ENCODE measurements at regions not wholly inside any gene's neighbourhood (a gene's known extent, or its start where the extent isn't known, plus 50 kb on each side); places are given as distances from the start of the nearest gene placed in this dataset.

DNA sequence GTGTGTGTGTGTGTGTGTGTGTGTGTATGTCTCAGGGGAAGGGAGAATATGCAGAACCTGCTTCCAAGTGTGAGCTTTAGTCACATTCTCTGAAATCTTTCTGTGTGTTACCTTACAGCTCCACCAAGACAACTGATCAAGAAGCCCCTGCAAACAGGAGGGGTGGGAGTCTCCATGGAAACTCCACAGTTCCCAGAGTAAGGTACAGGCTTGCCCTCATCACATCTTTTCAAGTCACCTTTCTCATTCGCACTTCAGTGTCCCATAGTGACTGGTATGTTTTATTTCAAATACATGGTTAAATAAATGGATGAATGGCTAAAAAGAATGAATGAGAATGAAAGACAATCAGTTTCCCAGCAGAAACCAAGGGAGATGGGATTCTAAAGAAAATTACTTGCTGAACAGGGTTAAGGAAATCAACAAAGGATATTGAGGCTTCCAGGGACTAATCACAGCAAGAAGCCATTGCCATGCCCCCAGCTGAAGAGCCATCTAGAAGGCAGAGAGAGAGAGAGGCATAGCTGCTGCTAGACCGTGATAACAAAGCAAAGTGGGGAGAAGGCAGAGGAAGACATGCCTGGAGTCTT lies 987.2 kb upstream of the CELF4 start:
- no peak overlapping the region for H3K4me3 ChIP-seq (ENCODE audit: extremely low read depth in 1 of 4, insufficient read depth in 2 of 4, low read depth in 3 of 4, low read length in 4 of 4)
- H3K4ac ChIP-seq (replicated peaks; ENCODE audit: insufficient read length, low read depth, low read length) = no peak overlapping the region
- H3K36me3 ChIP-seq (ENCODE audit: control insufficient read depth in 2 of 4, insufficient read depth in 4 of 4, low read length in 3 of 4) = no peaks in the 10 kb centered on the region
- no peaks in the 10 kb centered on the region for H3K79me1 ChIP-seq (ENCODE audit: low read depth, low read length)
- no peaks in the 10 kb centered on the region for H3K23me2 ChIP-seq (ENCODE audit: low read depth, low read length)
- H2AK5ac ChIP-seq (ENCODE audit: low read depth, low read length) = no peak overlapping the region
- H2BK12ac ChIP-seq (ENCODE audit: low read depth, low read length) = no peak overlapping the region
- no peak overlapping the region for H3K9ac ChIP-seq (replicated peaks in 1 of 4; ENCODE audit: extremely low read depth in 1 of 4, low read depth in 3 of 4, low read length in 3 of 4)
- peak; percentile 66 for FAIRE-seq
- H3K4me2 ChIP-seq (ENCODE audit: insufficient read depth in 1 of 2, low read depth in 2 of 2, low read length in 2 of 2) = peak overlapping the region; percentile 5 to 21; a peak in 2 of 4 replicates
- no peaks in the 10 kb centered on the region for H3K9me3 ChIP-seq (ENCODE audit: insufficient read depth in 2 of 2, low read depth in 1 of 2, low read length in 1 of 2)
- H2BK15ac ChIP-seq (ENCODE audit: low read length) = no peak overlapping the region
- no peak overlapping the region for H3K18ac ChIP-seq (ENCODE audit: extremely low read depth, low read length)
- no peak overlapping the region for H4K5ac ChIP-seq (ENCODE audit: insufficient read length, low read depth, low read length)
- peaks cover 0 to 14% (median 11%) of the 10 kb centered on the region in 4 experiments; a peak in 5 of 7 replicates for H3K4me1 ChIP-seq (replicated peaks in 1 of 4; ENCODE audit: control insufficient read depth in 3 of 4, insufficient read depth in 4 of 4, low read length in 3 of 4)
- H3K79me2 ChIP-seq (ENCODE audit: control insufficient read depth in 1 of 2, insufficient read depth in 2 of 2, low read length in 2 of 2) = no peaks in the 10 kb centered on the region
- ChIA-PET POLR2A (ENCODE audit: partially characterized antibody) (no interaction called here), CTCF (ENCODE audit: partially characterized antibody) (no interaction called here)
- no peaks in the 10 kb centered on the region for H3K27me3 ChIP-seq (replicated peaks in 1 of 4; ENCODE audit: control insufficient read depth in 3 of 4, extremely low read depth in 1 of 4, insufficient read depth in 3 of 4, low read length in 3 of 4)
- H3K23ac ChIP-seq (ENCODE audit: insufficient read length) = no peak overlapping the region
- WGBS, 2 experiments (ENCODE audit: extremely low coverage in 1 of 2, insufficient coverage in 1 of 2, insufficient read length in 1 of 2, insufficient replicate concordance in 2 of 2, low coverage in 1 of 2, low lambda C conversion rate in 2 of 2, missing lambda C conversion rate in 1 of 2) = 45% methylated on average over 2 of the region's 2 CpGs; no CpG with 5 or more reads in 1 of the 2 experiments
- no peak overlapping the region for H2AFZ ChIP-seq (ENCODE audit: low read length)
- no peak overlapping the region for H2BK120ac ChIP-seq (replicated peaks; ENCODE audit: low read depth, low read length)
- H4K20me1 ChIP-seq (replicated peaks in 1 of 2; ENCODE audit: control insufficient read depth in 1 of 2, insufficient read depth in 2 of 2, low read length in 2 of 2) = no peaks in the 10 kb centered on the region
- H2BK20ac ChIP-seq (ENCODE audit: low read length) = no peak overlapping the region
- DNase-seq (ENCODE audit: low read depth in 1 of 2, low spot score in 2 of 2) = no peak
- peak overlapping the region; percentile 28; the same call in 1 of the 2 replicates for H3K27ac ChIP-seq (ENCODE audit: low read depth, low read length)
- no peak overlapping the region for H2BK5ac ChIP-seq (ENCODE audit: low read depth, low read length)
- H4K8ac ChIP-seq (ENCODE audit: extremely low read depth, insufficient read depth, low read length) = no peak overlapping the region
- no peak overlapping the region for H3K56ac ChIP-seq (replicated peaks; ENCODE audit: insufficient read length, low read depth, low read length)
- H4K91ac ChIP-seq (replicated peaks; ENCODE audit: insufficient read length, low read length) = no peak overlapping the region
- no peak overlapping the region for H3K14ac ChIP-seq (ENCODE audit: insufficient read length)
- no peak for TF ChIP-seq FOSL1 (IDR thresholded peaks at IDR 0.05; ENCODE audit: insufficient read depth, low read depth, low read length)
- no peak for TF ChIP-seq POLR2A (IDR thresholded peaks at IDR 0.05; ENCODE audit: control extremely low read depth in 1 of 2, low read depth in 2 of 2, low read length in 2 of 2)
- TF ChIP-seq EP300 (IDR thresholded peaks at IDR 0.05; ENCODE audit: borderline replicate concordance in 1 of 2, low read depth in 2 of 2, low read length in 2 of 2) = peak in 1 of 2 experiments; percentile 56; a peak in 1 of 3 replicates
- TF ChIP-seq SP1 (IDR thresholded peaks at IDR 0.05; ENCODE audit: low read depth, low read length) = no peak
- no peak for TF ChIP-seq SRF (IDR thresholded peaks at IDR 0.05; ENCODE audit: low read depth, low read length)
- no peak for TF ChIP-seq SUZ12 (IDR thresholded peaks at IDR 0.05; ENCODE audit: low read length)
- no peak for TF ChIP-seq TAF1 (IDR thresholded peaks at IDR 0.05; ENCODE audit: low read depth, low read length)
- no peak for TF ChIP-seq ZNF274 (IDR thresholded peaks at IDR 0.05; ENCODE audit: borderline replicate concordance, extremely low read depth, low read length)
- no peak for TF ChIP-seq CBX5 (IDR thresholded peaks at IDR 0.05; ENCODE audit: low read depth, low read length)
- TF ChIP-seq SIX5 (IDR thresholded peaks at IDR 0.05; ENCODE audit: low read depth, low read length) = no peak
- TF ChIP-seq, protein P1, sequence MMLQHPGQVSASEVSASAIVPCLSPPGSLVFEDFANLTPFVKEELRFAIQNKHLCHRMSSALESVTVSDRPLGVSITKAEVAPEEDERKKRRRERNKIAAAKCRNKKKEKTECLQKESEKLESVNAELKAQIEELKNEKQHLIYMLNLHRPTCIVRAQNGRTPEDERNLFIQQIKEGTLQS (IDR thresholded peaks at IDR 0.05; ENCODE audit: insufficient read depth, low read depth, low read length) = no peak
- 0 out of 4 replicates have a peak, but pooled peaks of 1 of the 2 experiments have one; percentile 45 for TF ChIP-seq HDAC2 (IDR thresholded peaks at IDR 0.05; ENCODE audit: borderline replicate concordance in 1 of 2, low read depth in 2 of 2, low read length in 2 of 2)
- no peak for TF ChIP-seq CTBP2 (IDR thresholded peaks at IDR 0.05; ENCODE audit: borderline replicate concordance, insufficient read depth, insufficient read length, low read length)

Data from H1 (cell line).